HEK293 (cell line): ENCODE measurements at regions not wholly inside any gene's neighbourhood (a gene's known extent, or its start where the extent isn't known, plus 50 kb on each side); places are given as distances from the start of the nearest gene placed in this dataset.
"Not testable (repeated sequence)": the region's sequence is repeated elsewhere in the genome, so short reads cannot be mapped to it uniquely, and the experiment has no call there.

ENCODE experiments used
- CTCF ChIA-PET: fragments of 350-600 bp; formaldehyde crosslinking; extraction: SDS; loops from one replicate; lab custom pipeline; 2021; ENCODE audit warnings: antibody characterized with exemption; lab: Yijun Ruan, JAX
- POLR2A ChIA-PET: fragments of 300-600 bp; formaldehyde crosslinking; extraction: SDS; loops from one replicate; lab custom pipeline; 2020; ENCODE audit warnings: antibody characterized with exemption, inconsistent platforms; lab: Yijun Ruan, JAX
- H3K27ac ChIP-seq: fragments of 200-500 bp; sonication (Bioruptor generic); 2 replicates; pipeline ENCODE4 v1.5.1; 2014; ENCODE audit warnings: low read depth, low read length, control low read depth, inconsistent platforms; ENCODE audit errors: extremely low read depth
- H3K36me3 ChIP-seq, 2 experiments: fragments of 200-500 bp in 1 of 2; sonication (Bioruptor generic) in 1 of 2; 1 replicate in 1 of 2; 2 replicates in 1 of 2; pipeline ENCODE4 v1.5.1; 2014 to 2017; ENCODE audit warnings: inconsistent platforms in 2 of 2, low read length in 2 of 2; ENCODE audit not compliant: control insufficient read depth in 2 of 2, insufficient read depth in 1 of 2
- H3K4me1 ChIP-seq: fragments of 200-500 bp; sonication (Bioruptor generic); 2 replicates; pipeline ENCODE4 v1.5.1; 2014; ENCODE audit warnings: mild to moderate bottlenecking, low read length, inconsistent platforms; ENCODE audit not compliant: control insufficient read depth, insufficient read depth
- H3K4me3 ChIP-seq: 2 replicates; pipeline ENCODE4 v1.5.1; 2011; ENCODE audit warnings: low read depth, mild to moderate bottlenecking, control low read depth, low read length, moderate library complexity
- H3K9me3 ChIP-seq: fragments of 200-500 bp; sonication (Bioruptor generic); 2 replicates; pipeline ENCODE4 v1.5.1; 2014; ENCODE audit warnings: low read depth, low read length, inconsistent platforms; ENCODE audit not compliant: control insufficient read depth, insufficient read depth
- KLF7 ChIP-seq: fragments of 450-650 bp; formaldehyde crosslinking; IDR thresholded peaks from 2 replicates; pipeline ENCODE4 v1.5.1; 2016; ENCODE audit warnings: missing biosample characterization, missing genetic modification characterization, borderline replicate concordance
- SALL2 ChIP-seq: fragments of 450-650 bp; formaldehyde crosslinking; IDR thresholded peaks from 2 replicates; pipeline ENCODE4 v1.5.0; 2017; ENCODE audit warnings: missing biosample characterization, mild to moderate bottlenecking, missing genetic modification characterization, borderline replicate concordance
- SETDB1 ChIP-seq: IDR thresholded peaks from one replicate; pipeline ENCODE4 v1.6.1; 2017; ENCODE audit warnings: mild to moderate bottlenecking, low read length, moderate library complexity, mixed read lengths; ENCODE audit not compliant: insufficient read length
- TCF7L2 ChIP-seq: IDR thresholded peaks from 2 replicates; pipeline ENCODE4 v1.6.1; 2011; ENCODE audit warnings: low read depth, mild to moderate bottlenecking, inconsistent platforms, low read length, moderate library complexity, borderline replicate concordance
- ZBTB17 ChIP-seq: fragments of 450-650 bp; formaldehyde crosslinking; IDR thresholded peaks from 2 replicates; pipeline ENCODE4 v1.5.1; 2016; ENCODE audit warnings: missing biosample characterization, missing genetic modification characterization
- ZNF211 ChIP-seq: fragments of 450-650 bp; formaldehyde crosslinking; IDR thresholded peaks from 2 replicates; pipeline ENCODE4 v1.5.1; 2016; ENCODE audit warnings: low read depth, missing biosample characterization, missing genetic modification characterization
- ZNF274 ChIP-seq, 2 experiments: fragments of 200-500 bp in 1 of 2; fragments of 450-650 bp in 1 of 2; sonication (Bioruptor generic) in 1 of 2; formaldehyde crosslinking in 1 of 2; IDR thresholded peaks; 2 replicates each; pipeline versions ENCODE4 v1.5.1 to v1.6.1; 2014 to 2016; ENCODE audit warnings: borderline replicate concordance in 1 of 2, inconsistent platforms in 1 of 2, low read length in 1 of 2, missing biosample characterization in 1 of 2, missing genetic modification characterization in 1 of 2
- ZNF324 ChIP-seq: fragments of 450-650 bp; formaldehyde crosslinking; IDR thresholded peaks from 2 replicates; pipeline ENCODE4 v1.5.1; 2016; ENCODE audit warnings: missing biosample characterization, missing genetic modification characterization
- ZNF433 ChIP-seq: fragments of 450-650 bp; formaldehyde crosslinking; IDR thresholded peaks from 2 replicates; pipeline ENCODE4 v1.5.1; 2016; ENCODE audit warnings: missing biosample characterization, missing genetic modification characterization, low read depth
- ZNF521 ChIP-seq: fragments of 450-650 bp; formaldehyde crosslinking; IDR thresholded peaks from 2 replicates; pipeline ENCODE4 v1.5.1; 2017; ENCODE audit warnings: missing biosample characterization, mild to moderate bottlenecking, missing genetic modification characterization
- ZNF571 ChIP-seq: fragments of 450-650 bp; formaldehyde crosslinking; IDR thresholded peaks from 2 replicates; pipeline ENCODE4 v1.5.0; 2017; ENCODE audit warnings: missing biosample characterization, missing genetic modification characterization
- ZNF585B ChIP-seq: fragments of 450-650 bp; formaldehyde crosslinking; IDR thresholded peaks from 2 replicates; pipeline ENCODE4 v1.5.1; 2016; ENCODE audit warnings: missing biosample characterization, missing genetic modification characterization
- ZNF596 ChIP-seq: fragments of 450-650 bp; IDR thresholded peaks from 2 replicates; pipeline ENCODE4 v1.5.0; 2018; ENCODE audit warnings: missing biosample characterization, mild to moderate bottlenecking, missing genetic modification characterization, moderate library complexity
- ZNF707 ChIP-seq: fragments of 450-650 bp; formaldehyde crosslinking; IDR thresholded peaks from 2 replicates; pipeline ENCODE4 v1.5.1; 2016; ENCODE audit warnings: missing biosample characterization, missing genetic modification characterization
- ZNF830 ChIP-seq: fragments of 450-650 bp; IDR thresholded peaks from 2 replicates; pipeline ENCODE4 v1.5.0; 2018; ENCODE audit warnings: missing biosample characterization, missing genetic modification characterization, low read depth, mild to moderate bottlenecking, moderate library complexity
- ZSCAN30 ChIP-seq: fragments of 450-650 bp; IDR thresholded peaks from 2 replicates; pipeline ENCODE4 v1.5.1; 2018; ENCODE audit warnings: missing biosample characterization, mild to moderate bottlenecking, missing genetic modification characterization, moderate library complexity
- TF ChIP-seq, protein P1 (sequence below): fragments of 450-650 bp; formaldehyde crosslinking; IDR thresholded peaks from 2 replicates; pipeline ENCODE4 v1.5.1; 2016; ENCODE audit warnings: missing biosample characterization, missing genetic modification characterization
- TF ChIP-seq, protein P2 (sequence below): fragments of 450-650 bp; formaldehyde crosslinking; IDR thresholded peaks from 2 replicates; pipeline ENCODE4 v1.5.1; 2016; ENCODE audit warnings: missing biosample characterization, missing genetic modification characterization

DNA sequence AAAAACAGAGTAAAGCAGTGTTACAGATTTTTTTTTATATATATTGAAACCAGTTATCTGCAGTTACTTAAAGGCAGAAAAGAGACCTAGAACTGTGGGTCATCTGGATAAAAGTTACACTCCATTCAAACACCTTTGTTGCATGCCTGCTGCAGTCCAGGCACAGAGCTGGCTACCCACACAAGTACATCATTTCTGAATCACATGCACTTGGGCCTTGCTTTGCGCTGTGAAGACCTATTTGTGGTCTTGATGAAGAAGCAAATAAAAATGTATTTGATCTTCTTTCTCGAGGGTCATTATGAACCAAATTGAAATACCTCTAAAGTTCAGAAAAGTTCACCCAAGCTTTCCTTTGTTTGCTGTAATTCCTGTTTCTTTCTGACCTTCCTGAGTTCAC is 503.0 kb upstream of the ZNF608 start:
- CTCF ChIA-PET = no interaction called here
- no peaks in the 10 kb centered on the region for H3K36me3 ChIP-seq
- TF ChIP-seq KLF7 = no peak
- TF ChIP-seq TCF7L2 = no peak
- TF ChIP-seq ZSCAN30 = no peak
- TF ChIP-seq ZNF571 (tag by site-specific recombination) = no peak
- TF ChIP-seq, protein P1, sequence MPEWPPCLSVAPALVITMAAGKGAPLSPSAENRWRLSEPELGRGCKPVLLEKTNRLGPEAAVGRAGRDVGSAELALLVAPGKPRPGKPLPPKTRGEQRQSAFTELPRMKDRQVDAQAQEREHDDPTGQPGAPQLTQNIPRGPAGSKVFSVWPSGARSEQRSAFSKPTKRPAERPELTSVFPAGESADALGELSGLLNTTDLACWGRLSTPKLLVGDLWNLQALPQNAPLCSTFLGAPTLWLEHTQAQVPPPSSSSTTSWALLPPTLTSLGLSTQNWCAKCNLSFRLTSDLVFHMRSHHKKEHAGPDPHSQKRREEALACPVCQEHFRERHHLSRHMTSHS = no peak
- TF ChIP-seq ZNF521 (tag by site-specific recombination) = no peak
- TF ChIP-seq SALL2 (tag by site-specific recombination) = no peak
- TF ChIP-seq, all 188 proteins: peak for 0
- Histone ChIP-seq H3K4me1 (no peaks in the 10 kb centered on the region; the same call in 1 of the 2 replicates), H3K9me3 (no peaks in the 10 kb centered on the region), H3K27ac (no peak overlapping the region), H3K4me3 (no peak overlapping the region)
- POLR2A ChIA-PET = no interaction called here

- no peak overlapping the region for H3K27ac ChIP-seq
- POLR2A ChIA-PET = no interaction called here
- CTCF ChIA-PET = no interaction called here
- no peaks in the 10 kb centered on the region for H3K9me3 ChIP-seq
- no peaks in the 10 kb centered on the region for H3K4me1 ChIP-seq
- peak; percentile 91 for TF ChIP-seq ZNF596
- no peak for TF ChIP-seq ZBTB17 (tag by site-specific recombination)
- no peaks in the 10 kb centered on the region for H3K36me3 ChIP-seq
- H3K4me3 ChIP-seq = no peak overlapping the region
Measured at GRCh38 chr5:125251703-125252102, 505.3 kb upstream of the ZNF608 start.

GRCh38 chr5:125253634-125254033 is 507.2 kb upstream of the ZNF608 start:
- H3K27ac ChIP-seq, H3K4me1 ChIP-seq, POLR2A ChIA-PET, H3K4me3 ChIP-seq, H3K36me3 ChIP-seq, CTCF ChIA-PET, H3K9me3 ChIP-seq: not testable (repeated sequence)
- TF ChIP-seq ZNF585B (peak; percentile 95), SETDB1 (peak; percentile 51)

- POLR2A ChIA-PET = no interaction called here
- TF ChIP-seq ZNF211 (tag by site-specific recombination) (no peak), ZNF433 (tag by site-specific recombination) (no peak), ZNF830 (no peak), ZNF707 (tag by site-specific recombination) (peak; percentile 99)
- no peaks in the 10 kb centered on the region for H3K9me3 ChIP-seq
- CTCF ChIA-PET = no interaction called here
- H3K27ac ChIP-seq = no peak overlapping the region
- no peak overlapping the region for H3K4me3 ChIP-seq
- H3K4me1 ChIP-seq = peaks cover 6% of the 10 kb centered on the region; the same call in 1 of the 2 replicates
- no peaks in the 10 kb centered on the region for H3K36me3 ChIP-seq
Measured at GRCh38 chr5:125254267-125254666, 507.8 kb upstream of the ZNF608 start.

DNA sequence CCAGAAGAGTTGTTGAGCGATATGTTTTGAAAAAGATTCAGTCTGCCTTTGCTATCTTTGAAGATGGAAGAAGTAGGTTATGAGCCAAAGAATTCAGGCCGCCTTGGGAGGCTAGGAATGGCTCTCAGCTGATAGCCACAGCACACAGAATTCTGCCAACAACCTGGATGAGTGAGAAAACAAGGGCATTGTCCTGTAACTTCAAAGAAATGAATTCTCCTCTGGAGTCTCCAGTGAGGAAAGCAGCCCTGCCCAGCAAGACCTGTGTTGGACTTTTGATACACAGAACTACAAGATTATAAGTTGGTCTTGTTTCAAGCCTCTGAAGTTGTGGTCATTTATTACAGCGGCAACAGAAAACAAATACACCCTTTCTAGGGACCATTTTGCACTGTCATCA is 509.9 kb upstream of the ZNF608 start:
- Histone ChIP-seq H3K27ac (no peak overlapping the region), H3K36me3 (no peaks in the 10 kb centered on the region), H3K4me1 (peaks cover 6% of the 10 kb centered on the region; the same call in 1 of the 2 replicates), H3K9me3 (no peaks in the 10 kb centered on the region), H3K4me3 (no peak overlapping the region)
- TF ChIP-seq ZNF433 (tag by site-specific recombination) (no peak), ZNF324 (tag by site-specific recombination) (no peak), ZNF274 (IDR thresholded peaks at IDR 0.05; ENCODE audit: low read length) (no peak), ZNF274 (tag by site-specific recombination; IDR thresholded peaks at IDR 0.05; ENCODE audit: borderline replicate concordance) (no peak)
- TF ChIP-seq, protein P2, sequence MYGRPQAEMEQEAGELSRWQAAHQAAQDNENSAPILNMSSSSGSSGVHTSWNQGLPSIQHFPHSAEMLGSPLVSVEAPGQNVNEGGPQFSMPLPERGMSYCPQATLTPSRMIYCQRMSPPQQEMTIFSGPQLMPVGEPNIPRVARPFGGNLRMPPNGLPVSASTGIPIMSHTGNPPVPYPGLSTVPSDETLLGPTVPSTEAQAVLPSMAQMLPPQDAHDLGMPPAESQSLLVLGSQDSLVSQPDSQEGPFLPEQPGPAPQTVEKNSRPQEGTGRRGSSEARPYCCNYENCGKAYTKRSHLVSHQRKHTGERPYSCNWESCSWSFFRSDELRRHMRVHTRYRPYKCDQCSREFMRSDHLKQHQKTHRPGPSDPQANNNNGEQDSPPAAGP (tag by site-specific recombination) = no peak
- ChIA-PET POLR2A (no interaction called here), CTCF (no interaction called here)
